ENCODE measurements at regions not wholly inside any gene's neighbourhood (a gene's known extent, or its start where the extent isn't known, plus 50 kb on each side); places are given as distances from the start of the nearest gene placed in this dataset.

DNA sequence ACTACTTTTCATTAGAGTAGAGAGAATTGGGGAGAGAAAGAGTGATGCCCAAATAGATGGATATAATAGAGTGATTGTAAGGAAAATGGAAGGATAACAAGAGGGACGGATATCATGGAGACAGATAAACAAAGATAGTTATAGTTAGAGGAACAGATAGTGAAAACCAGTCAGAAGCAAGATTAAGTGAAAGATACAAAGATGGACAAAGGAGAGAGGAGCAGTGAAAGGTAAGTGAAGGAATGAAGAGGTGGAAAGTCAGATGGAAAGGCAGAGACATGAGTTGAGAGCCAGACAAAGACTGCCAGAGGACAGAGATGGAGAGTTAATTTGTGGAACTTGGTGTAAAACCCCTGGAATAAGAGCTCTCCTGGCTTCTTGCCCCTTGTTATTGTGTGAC, 59.2 kb upstream of the CISTR start:
- dilution Hi-C loops (cut with MboI; ENCODE audit: extremely low pct_ligation_motif_present, low sequenced_read_pairs): no loop called here
- intact Hi-C loops (cut with micrococcal nuclease): no loop called here
- POLR2A ChIA-PET: no interaction called here
- FAIRE-seq (no peak), DNase-seq (ENCODE audit: low read depth, low spot score) (no peak)
- Histone ChIP-seq H4K20me1 (replicated peaks; ENCODE audit: control insufficient read depth, extremely low read depth, insufficient read depth, low read length) (no peaks in the 10 kb centered on the region), H3K9me3 (replicated peaks; ENCODE audit: control insufficient read depth, insufficient read depth, low read length) (no peaks in the 10 kb centered on the region), H3K4me1 (ENCODE audit: control insufficient read depth, extremely low read depth, insufficient read depth, low read length) (no peaks in the 10 kb centered on the region), H3K36me3 (ENCODE audit: control insufficient read depth in 2 of 2, extremely low read depth in 1 of 2, insufficient read depth in 2 of 2, low read length in 2 of 2) (no peaks in the 10 kb centered on the region), H2AFZ (ENCODE audit: low read depth, low read length) (no peak overlapping the region), H3K9me1 (replicated peaks; ENCODE audit: control insufficient read depth, extremely low read depth, insufficient read depth, low read length) (no peaks in the 10 kb centered on the region), H3K79me2 (ENCODE audit: control insufficient read depth, insufficient read depth, low read length) (no peaks in the 10 kb centered on the region), H3K9ac (replicated peaks; ENCODE audit: extremely low read depth, insufficient read depth, low read length) (no peak overlapping the region), H3K4me2 (ENCODE audit: insufficient read depth, low read length) (no peak overlapping the region), H3K4me3 (replicated peaks in 1 of 3; ENCODE audit: insufficient read depth in 1 of 3, low read depth in 1 of 3, low read length in 3 of 3) (no peak overlapping the region), H3K27ac (ENCODE audit: insufficient read depth, low read depth, low read length) (no peak overlapping the region), H3K27me3 (ENCODE audit: control insufficient read depth in 2 of 2, insufficient read depth in 2 of 2, low read length in 2 of 2) (peaks cover 32 to 35% of the 10 kb centered on the region in 2 experiments)
- TF ChIP-seq POLR2AphosphoS5 (IDR thresholded peaks at IDR 0.05; ENCODE audit: insufficient read depth, low read depth, low read length) (no peak), EZH2 (IDR thresholded peaks at IDR 0.05; ENCODE audit: borderline replicate concordance, low read depth, low read length, severe bottlenecking) (no peak), POLR2A (IDR thresholded peaks at IDR 0.05; ENCODE audit: low read depth, low read length) (no peak), GATA2 (IDR thresholded peaks at IDR 0.05; ENCODE audit: insufficient read depth, insufficient read length, low read depth, low read length) (no peak), FOS (IDR thresholded peaks at IDR 0.05; ENCODE audit: borderline replicate concordance, insufficient read depth, low read length) (no peak)
- TF ChIP-seq, protein P1, sequence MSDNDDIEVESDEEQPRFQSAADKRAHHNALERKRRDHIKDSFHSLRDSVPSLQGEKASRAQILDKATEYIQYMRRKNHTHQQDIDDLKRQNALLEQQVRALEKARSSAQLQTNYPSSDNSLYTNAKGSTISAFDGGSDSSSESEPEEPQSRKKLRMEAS (IDR thresholded peaks at IDR 0.05; ENCODE audit: insufficient read depth, insufficient read length): no peak
- TF ChIP-seq, protein P2, sequence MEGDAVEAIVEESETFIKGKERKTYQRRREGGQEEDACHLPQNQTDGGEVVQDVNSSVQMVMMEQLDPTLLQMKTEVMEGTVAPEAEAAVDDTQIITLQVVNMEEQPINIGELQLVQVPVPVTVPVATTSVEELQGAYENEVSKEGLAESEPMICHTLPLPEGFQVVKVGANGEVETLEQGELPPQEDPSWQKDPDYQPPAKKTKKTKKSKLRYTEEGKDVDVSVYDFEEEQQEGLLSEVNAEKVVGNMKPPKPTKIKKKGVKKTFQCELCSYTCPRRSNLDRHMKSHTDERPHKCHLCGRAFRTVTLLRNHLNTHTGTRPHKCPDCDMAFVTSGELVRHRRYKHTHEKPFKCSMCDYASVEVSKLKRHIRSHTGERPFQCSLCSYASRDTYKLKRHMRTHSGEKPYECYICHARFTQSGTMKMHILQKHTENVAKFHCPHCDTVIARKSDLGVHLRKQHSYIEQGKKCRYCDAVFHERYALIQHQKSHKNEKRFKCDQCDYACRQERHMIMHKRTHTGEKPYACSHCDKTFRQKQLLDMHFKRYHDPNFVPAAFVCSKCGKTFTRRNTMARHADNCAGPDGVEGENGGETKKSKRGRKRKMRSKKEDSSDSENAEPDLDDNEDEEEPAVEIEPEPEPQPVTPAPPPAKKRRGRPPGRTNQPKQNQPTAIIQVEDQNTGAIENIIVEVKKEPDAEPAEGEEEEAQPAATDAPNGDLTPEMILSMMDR (IDR thresholded peaks at IDR 0.05; ENCODE audit: extremely low read depth in 1 of 2, insufficient read depth in 1 of 2, low read depth in 1 of 2, low read length in 2 of 2): no peak
- CTCF ChIA-PET: interaction anchor here (0.9 to 1.2 kb wide), 2 partner anchors 18 to 396 kb away, joined by 3 to 4 read pairs; no protein-coding TSS in a partner anchor
- BruUV-seq (replicated peaks): no TSS peak
